GM06990 (cell line): ENCODE measurements at regions not wholly inside any gene's neighbourhood (a gene's known extent, or its start where the extent isn't known, plus 50 kb on each side); places are given as distances from the start of the nearest gene placed in this dataset.

ENCODE experiments used
- DNase-seq: peaks from one replicate; pipeline ENCODE4 v3.0.0-alpha.2; 2011; ENCODE audit not compliant: insufficient read length; ENCODE audit errors: extremely low read depth
- H3K27me3 ChIP-seq: replicated peaks from 2 replicates; pipeline ENCODE4 v1.6.0; 2011; ENCODE audit warnings: low read length; ENCODE audit not compliant: control insufficient read depth, insufficient read depth
- H3K36me3 ChIP-seq: 2 replicates; pipeline ENCODE4 v1.5.1; 2011; ENCODE audit warnings: low read length; ENCODE audit not compliant: control insufficient read depth, insufficient read depth
- H3K4me3 ChIP-seq: replicated peaks from 2 replicates; pipeline ENCODE4 v1.5.1; 2011; ENCODE audit warnings: low read depth, mild to moderate bottlenecking, control low read depth, low read length
- TF ChIP-seq, protein P1 (sequence below): IDR thresholded peaks from 2 replicates; pipeline ENCODE4 v1.5.1; 2011; ENCODE audit warnings: low read length, control low read depth, mild to moderate bottlenecking, inconsistent platforms; ENCODE audit not compliant: insufficient read depth, poor library complexity, severe bottlenecking

- Histone ChIP-seq H3K4me3 (no peak overlapping the region), H3K36me3 (no peaks in the 10 kb centered on the region), H3K27me3 (no peaks in the 10 kb centered on the region)
- no peak for DNase-seq
- TF ChIP-seq, protein P1, sequence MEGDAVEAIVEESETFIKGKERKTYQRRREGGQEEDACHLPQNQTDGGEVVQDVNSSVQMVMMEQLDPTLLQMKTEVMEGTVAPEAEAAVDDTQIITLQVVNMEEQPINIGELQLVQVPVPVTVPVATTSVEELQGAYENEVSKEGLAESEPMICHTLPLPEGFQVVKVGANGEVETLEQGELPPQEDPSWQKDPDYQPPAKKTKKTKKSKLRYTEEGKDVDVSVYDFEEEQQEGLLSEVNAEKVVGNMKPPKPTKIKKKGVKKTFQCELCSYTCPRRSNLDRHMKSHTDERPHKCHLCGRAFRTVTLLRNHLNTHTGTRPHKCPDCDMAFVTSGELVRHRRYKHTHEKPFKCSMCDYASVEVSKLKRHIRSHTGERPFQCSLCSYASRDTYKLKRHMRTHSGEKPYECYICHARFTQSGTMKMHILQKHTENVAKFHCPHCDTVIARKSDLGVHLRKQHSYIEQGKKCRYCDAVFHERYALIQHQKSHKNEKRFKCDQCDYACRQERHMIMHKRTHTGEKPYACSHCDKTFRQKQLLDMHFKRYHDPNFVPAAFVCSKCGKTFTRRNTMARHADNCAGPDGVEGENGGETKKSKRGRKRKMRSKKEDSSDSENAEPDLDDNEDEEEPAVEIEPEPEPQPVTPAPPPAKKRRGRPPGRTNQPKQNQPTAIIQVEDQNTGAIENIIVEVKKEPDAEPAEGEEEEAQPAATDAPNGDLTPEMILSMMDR: no peak
Observed at GRCh38 chr18:66757946-66758345, 154.1 kb upstream of the CDH19 start.

GRCh38 chr18:66754335-66754734 lies 150.4 kb upstream of the CDH19 start:
- DNase-seq: no peak
- TF ChIP-seq, protein P1: no peak
- no peak overlapping the region for H3K4me3 ChIP-seq
- no peaks in the 10 kb centered on the region for H3K36me3 ChIP-seq
- H3K27me3 ChIP-seq: no peaks in the 10 kb centered on the region

- Histone ChIP-seq H3K36me3 (no peaks in the 10 kb centered on the region), H3K4me3 (no peak overlapping the region), H3K27me3 (no peaks in the 10 kb centered on the region)
- no peak for DNase-seq
- TF ChIP-seq, protein P1: no peak
Observed at GRCh38 chr18:66752733-66753132, 148.8 kb upstream of the CDH19 start.

DNA sequence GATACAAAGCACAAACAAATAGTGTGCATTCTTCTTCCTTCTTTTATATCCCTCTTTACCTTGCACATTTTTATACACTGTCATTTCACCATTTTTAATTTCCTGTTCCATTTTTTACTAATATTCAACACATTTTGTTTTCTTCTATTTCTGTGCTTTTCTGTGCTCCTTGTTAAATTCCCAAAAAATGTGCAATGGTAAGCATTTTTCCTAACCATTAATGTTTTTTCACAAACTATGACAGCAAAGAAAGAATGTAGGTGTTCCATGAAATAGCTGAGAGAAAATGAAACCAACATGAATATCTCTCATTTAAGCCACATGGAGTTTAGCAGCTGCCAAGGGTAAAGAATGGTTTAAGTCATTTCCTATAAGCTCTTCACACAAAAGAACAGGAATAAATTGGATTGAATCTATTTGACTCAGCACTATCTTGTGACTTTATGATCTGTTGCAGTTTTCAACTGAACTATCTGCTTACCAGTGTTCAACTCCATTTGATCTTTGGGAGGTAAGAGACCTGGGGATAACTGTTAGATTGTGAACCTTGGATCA lies 145.7 kb upstream of the CDH19 start:
- H3K27me3 ChIP-seq: no peaks in the 10 kb centered on the region
- TF ChIP-seq, protein P1: no peak
- H3K36me3 ChIP-seq: no peaks in the 10 kb centered on the region
- no peak for DNase-seq
- no peak overlapping the region for H3K4me3 ChIP-seq

DNA sequence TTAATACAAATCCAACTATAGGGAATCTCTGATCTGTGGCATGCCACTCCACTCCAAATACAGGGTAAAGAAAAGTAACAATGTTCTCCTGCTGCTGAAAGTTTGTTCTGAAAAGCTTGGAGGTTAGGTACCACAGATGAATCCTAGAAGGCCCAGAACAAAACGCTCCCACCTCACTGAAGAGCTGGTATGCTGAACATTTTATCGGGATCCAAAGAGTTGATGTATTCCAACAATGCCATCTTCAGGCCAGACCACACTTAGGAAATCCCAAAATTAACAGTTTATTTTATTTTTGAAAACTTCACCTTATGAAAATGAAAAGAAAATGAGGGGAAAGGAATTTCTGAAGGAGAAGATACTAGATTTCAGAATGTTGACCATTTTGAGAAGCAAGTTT lies 145.1 kb upstream of the CDH19 start:
- H3K27me3 ChIP-seq: no peaks in the 10 kb centered on the region
- no peaks in the 10 kb centered on the region for H3K36me3 ChIP-seq
- TF ChIP-seq, protein P1: no peak
- H3K4me3 ChIP-seq: no peak overlapping the region
- DNase-seq: no peak

GRCh38 chr18:66742832-66743231 lies 138.9 kb upstream of the CDH19 start:
- TF ChIP-seq, protein P1: no peak
- H3K36me3 ChIP-seq: no peaks in the 10 kb centered on the region
- no peak for DNase-seq
- no peaks in the 10 kb centered on the region for H3K27me3 ChIP-seq
- H3K4me3 ChIP-seq: no peak overlapping the region
